Mesendoderm (in vitro differentiated cells): ENCODE measurements at regions not wholly inside any gene's neighbourhood (a gene's known extent, or its start where the extent isn't known, plus 50 kb on each side); places are given as distances from the start of the nearest gene placed in this dataset.
"Not testable (repeated sequence)": the region's sequence is repeated elsewhere in the genome, so short reads cannot be mapped to it uniquely, and the experiment has no call there.

Source experiments
- DNase-seq: peaks from one replicate; pipeline ENCODE4 v3.0.0; 2013
- H2AK5ac ChIP-seq: 2 replicates; pipeline ENCODE4 v1.6.1; 2013; ENCODE audit warnings: low read length, inconsistent platforms
- H2BK120ac ChIP-seq: 2 replicates; pipeline ENCODE4 v1.6.1; 2013; ENCODE audit warnings: low read depth, mild to moderate bottlenecking, low read length, moderate library complexity, mixed read lengths
- H2BK15ac ChIP-seq: replicated peaks from 2 replicates; pipeline ENCODE4 v1.6.1; 2013; ENCODE audit warnings: low read depth, mild to moderate bottlenecking, moderate library complexity
- H2BK5ac ChIP-seq: 2 replicates; pipeline ENCODE4 v1.6.1; 2013; ENCODE audit warnings: low read length, inconsistent platforms
- H3K18ac ChIP-seq: 2 replicates; pipeline ENCODE4 v1.6.1; 2013; ENCODE audit warnings: mild to moderate bottlenecking, low read length, mixed read lengths
- H3K23ac ChIP-seq: one replicate; pipeline ENCODE4 v1.6.1; 2013; ENCODE audit warnings: low read length
- H3K27ac ChIP-seq: 2 replicates; pipeline ENCODE4 v1.5.1; 2013; ENCODE audit warnings: low read depth, mild to moderate bottlenecking, inconsistent platforms, low read length, moderate library complexity
- H3K27me3 ChIP-seq: 2 replicates; pipeline ENCODE4 v1.6.1; 2013; ENCODE audit warnings: low read length, control low read depth, mild to moderate bottlenecking, inconsistent platforms; ENCODE audit not compliant: insufficient read depth, poor library complexity
- H3K36me3 ChIP-seq: 2 replicates; pipeline ENCODE4 v1.6.1; 2013; ENCODE audit warnings: low read length, inconsistent platforms; ENCODE audit not compliant: control insufficient read depth, insufficient read depth
- H3K4ac ChIP-seq: one replicate; pipeline ENCODE4 v1.6.1; 2013; ENCODE audit warnings: low read depth, mild to moderate bottlenecking, low read length, moderate library complexity
- H3K4me1 ChIP-seq: 2 replicates; pipeline ENCODE4 v1.6.1; 2013; ENCODE audit warnings: low read depth, low read length, inconsistent platforms; ENCODE audit not compliant: control insufficient read depth
- H3K4me2 ChIP-seq: 2 replicates; pipeline ENCODE4 v1.6.1; 2013; ENCODE audit warnings: low read length
- H3K4me3 ChIP-seq: 2 replicates; pipeline ENCODE4 v1.5.1; 2013; ENCODE audit warnings: mild to moderate bottlenecking, low read length
- H3K56ac ChIP-seq: one replicate; pipeline ENCODE4 v1.6.1; 2013; ENCODE audit warnings: low read length
- H3K79me1 ChIP-seq: 2 replicates; pipeline ENCODE4 v1.6.1; 2013; ENCODE audit warnings: low read length, inconsistent platforms
- H3K79me2 ChIP-seq: 2 replicates; pipeline ENCODE4 v1.6.1; 2013; ENCODE audit warnings: mild to moderate bottlenecking, low read length; ENCODE audit not compliant: control insufficient read depth, insufficient read depth
- H3K9ac ChIP-seq: 2 replicates; pipeline ENCODE4 v1.6.1; 2013; ENCODE audit warnings: low read length, inconsistent platforms
- H4K5ac ChIP-seq: one replicate; pipeline ENCODE4 v1.6.1; 2013; ENCODE audit warnings: low read length
- H4K8ac ChIP-seq: one replicate; pipeline ENCODE4 v1.6.1; 2013; ENCODE audit warnings: low read depth, mild to moderate bottlenecking, control low read depth, low read length, moderate library complexity
- WGBS: extraction: QIAGEN DNeasy Blood & Tissue Kit; methylation state at CpG from one replicate; pipeline ENCODE4 v1.1.7; 2013; ENCODE audit warnings: low lambda C conversion rate, missing lambda C conversion rate; ENCODE audit not compliant: insufficient coverage; ENCODE audit errors: extremely low coverage; 5-methylcytosine and 5-hydroxymethylcytosine counted together

GRCh38 chr14:106761886-106762816 is 1235.8 kb downstream of the TMEM121 start:
- not testable (repeated sequence) for H3K4me1 ChIP-seq, H4K5ac ChIP-seq, H3K79me2 ChIP-seq, H3K36me3 ChIP-seq, H3K56ac ChIP-seq, H3K27ac ChIP-seq, H3K4me3 ChIP-seq, H2BK120ac ChIP-seq, H2BK15ac ChIP-seq, H3K27me3 ChIP-seq, DNase-seq, H3K23ac ChIP-seq, H4K8ac ChIP-seq, H2AK5ac ChIP-seq, H2BK5ac ChIP-seq, H3K9ac ChIP-seq, H3K79me1 ChIP-seq, H3K4me2 ChIP-seq, H3K4ac ChIP-seq, H3K18ac ChIP-seq
- WGBS = no CpG with 5 or more reads among the region's 15 CpGs

GRCh38 chr14:106764968-106765369 is 1238.6 kb downstream of the TMEM121 start:
- not testable (repeated sequence) for H3K79me2 ChIP-seq, H4K8ac ChIP-seq, H3K23ac ChIP-seq, H3K18ac ChIP-seq, H4K5ac ChIP-seq, H2AK5ac ChIP-seq, H3K27me3 ChIP-seq, DNase-seq, H3K56ac ChIP-seq, H3K9ac ChIP-seq, H3K4me2 ChIP-seq, H2BK5ac ChIP-seq, H2BK120ac ChIP-seq, H3K27ac ChIP-seq, H2BK15ac ChIP-seq, H3K4me3 ChIP-seq, H3K36me3 ChIP-seq, H3K4ac ChIP-seq, H3K4me1 ChIP-seq, H3K79me1 ChIP-seq
- no CpG with 5 or more reads among the region's 11 CpGs for WGBS

- no peak overlapping the region for H4K5ac ChIP-seq
- no peak for DNase-seq
- H2BK120ac ChIP-seq = no peak overlapping the region
- H3K79me1 ChIP-seq = no peaks in the 10 kb centered on the region
- H3K4ac ChIP-seq = no peak overlapping the region
- H2AK5ac ChIP-seq = no peak overlapping the region
- H3K4me1 ChIP-seq = no peaks in the 10 kb centered on the region
- no peaks in the 10 kb centered on the region for H3K36me3 ChIP-seq
- no peak overlapping the region for H3K18ac ChIP-seq
- no peak overlapping the region for H3K9ac ChIP-seq
- H3K23ac ChIP-seq = no peak overlapping the region
- no peak overlapping the region for H2BK5ac ChIP-seq
- no peaks in the 10 kb centered on the region for H3K79me2 ChIP-seq
- no CpG with 5 or more reads among the region's 3 CpGs for WGBS
- no peak overlapping the region for H4K8ac ChIP-seq
- no peak overlapping the region for H3K27ac ChIP-seq
- H3K4me3 ChIP-seq = no peak overlapping the region
- no peak overlapping the region for H3K56ac ChIP-seq
- H2BK15ac ChIP-seq = no peak overlapping the region
- H3K4me2 ChIP-seq = no peak overlapping the region
- no peaks in the 10 kb centered on the region for H3K27me3 ChIP-seq
Measured at GRCh38 chr14:106766145-106766544, 1239.8 kb downstream of the TMEM121 start.

GRCh38 chr14:106766551-106767277 is 1240.3 kb downstream of the TMEM121 start:
- H3K18ac ChIP-seq, DNase-seq, H2BK5ac ChIP-seq, H3K36me3 ChIP-seq, H3K4me3 ChIP-seq, H4K5ac ChIP-seq, H4K8ac ChIP-seq, H2AK5ac ChIP-seq, H3K79me2 ChIP-seq, H3K4ac ChIP-seq, H3K9ac ChIP-seq, H2BK15ac ChIP-seq, H3K4me1 ChIP-seq, H3K4me2 ChIP-seq, H3K27ac ChIP-seq, H3K56ac ChIP-seq, H3K79me1 ChIP-seq, H3K27me3 ChIP-seq, H2BK120ac ChIP-seq, H3K23ac ChIP-seq: not testable (repeated sequence)
- no CpG with 5 or more reads among the region's 5 CpGs for WGBS

- H3K4me3 ChIP-seq, H2BK5ac ChIP-seq, H2BK15ac ChIP-seq, H3K56ac ChIP-seq, H3K27ac ChIP-seq, DNase-seq, H3K36me3 ChIP-seq, H3K18ac ChIP-seq, H3K23ac ChIP-seq, H2AK5ac ChIP-seq, H3K4me1 ChIP-seq, H3K79me2 ChIP-seq, H3K27me3 ChIP-seq, H3K4me2 ChIP-seq, H3K9ac ChIP-seq, H4K8ac ChIP-seq, H3K4ac ChIP-seq, H3K79me1 ChIP-seq, H4K5ac ChIP-seq, H2BK120ac ChIP-seq: not testable (repeated sequence)
- WGBS = no CpG with 5 or more reads among the region's 8 CpGs
Measured at GRCh38 chr14:106768230-106768629, 1241.8 kb downstream of the TMEM121 start.
